Thyroid gland (tissue), 4 donors: ENCODE measurements at regions not wholly inside any gene's neighbourhood (a gene's known extent, or its start where the extent isn't known, plus 50 kb on each side); places are given as distances from the start of the nearest gene placed in this dataset.

ENCODE experiments used
- DNase-seq, 2 donors: peaks; one replicate each; pipeline ENCODE4 v3.0.0-alpha.2; 2019
- H3K27ac ChIP-seq, 3 donors: fragments of 200-600 bp; sonication (generic); 1 replicate in 2 of 3; 2 replicates in 1 of 3; pipeline ENCODE4 v1.5.1; 2016 to 2019; ENCODE audit warnings: mild to moderate bottlenecking in 1 of 3, moderate library complexity in 1 of 3
- H3K27me3 ChIP-seq: fragments of 200-600 bp; sonication (generic); one replicate; pipeline ENCODE4 v1.5.1; 2019
- H3K36me3 ChIP-seq, 2 donors: fragments of 200-600 bp; sonication (generic); one replicate each; pipeline ENCODE4 v1.5.1; 2016 to 2019
- H3K4me1 ChIP-seq, 2 donors: fragments of 200-600 bp; sonication (generic); one replicate each; pipeline ENCODE4 v1.5.1; 2017 to 2019
- H3K4me3 ChIP-seq, 3 donors: fragments of 200-600 bp; sonication (generic); replicated peaks in 1 of 3; 1 replicate in 2 of 3; 2 replicates in 1 of 3; pipeline ENCODE4 v1.5.1; 2016; ENCODE audit warnings: mild to moderate bottlenecking in 1 of 3
- H3K9me3 ChIP-seq: fragments of 200-600 bp; sonication (generic); one replicate; pipeline ENCODE4 v1.5.1; 2017
- POLR2A ChIP-seq, 2 donors: fragments of 450-650 bp; IDR thresholded peaks; one replicate each; pipeline ENCODE4 v1.6.1; 2017; ENCODE audit warnings: antibody characterized with exemption in 2 of 2, mild to moderate bottlenecking in 2 of 2, moderate library complexity in 1 of 2
- WGBS, 2 donors: methylation state at CpG; one replicate each; pipeline ENCODE4 v1.1.5; 2017; 5-methylcytosine and 5-hydroxymethylcytosine counted together
- intact Hi-C: fragments of 100-400 bp; cut with DNase I; formaldehyde crosslinking; loops from one replicate; pipeline ENCODE4 v1.15.1; 2023
- TF ChIP-seq, protein P1 (sequence below), 6 experiments: fragments of 200-600 bp in 3 of 6; fragments of 450-650 bp in 3 of 6; sonication (generic) in 3 of 6; IDR thresholded peaks; one replicate each; pipeline ENCODE4 v1.5.1; 2016 to 2019; ENCODE audit warnings: antibody characterized with exemption in 6 of 6, mild to moderate bottlenecking in 2 of 6, inconsistent platforms in 1 of 6, moderate library complexity in 1 of 6

DNA sequence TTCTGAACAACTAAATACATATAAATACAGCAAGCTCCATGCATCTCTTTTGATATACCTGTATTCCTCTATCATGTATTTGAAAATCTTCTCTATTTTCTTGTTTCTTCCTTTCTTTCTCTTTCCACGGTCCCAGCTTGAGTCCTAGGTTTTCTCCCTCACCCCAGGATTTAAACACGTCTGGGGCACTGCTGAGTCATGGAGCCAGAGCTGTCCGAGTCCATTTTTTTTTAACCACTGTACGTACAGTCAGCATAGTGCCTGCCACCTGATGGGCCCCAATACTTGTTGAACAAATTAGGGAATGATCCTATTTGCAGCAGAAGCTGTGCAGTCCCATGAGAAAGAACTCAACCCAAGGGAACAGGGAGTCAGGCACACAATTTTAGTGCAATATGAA, 158.1 kb downstream of the ATP23 start:
- H3K27ac ChIP-seq: no peak overlapping the region
- WGBS, 2 donors: 79 to 90% methylated on average over 4 of the region's 4 CpGs
- no peaks in the 10 kb centered on the region for H3K9me3 ChIP-seq
- intact Hi-C loops: no loop called here
- no peaks in the 10 kb centered on the region for H3K36me3 ChIP-seq
- no peaks in the 10 kb centered on the region for H3K27me3 ChIP-seq
- H3K4me1 ChIP-seq: peaks cover 4 to 7% of the 10 kb centered on the region in 2 donors
- H3K4me3 ChIP-seq: no peak overlapping the region
- TF ChIP-seq, protein P1, sequence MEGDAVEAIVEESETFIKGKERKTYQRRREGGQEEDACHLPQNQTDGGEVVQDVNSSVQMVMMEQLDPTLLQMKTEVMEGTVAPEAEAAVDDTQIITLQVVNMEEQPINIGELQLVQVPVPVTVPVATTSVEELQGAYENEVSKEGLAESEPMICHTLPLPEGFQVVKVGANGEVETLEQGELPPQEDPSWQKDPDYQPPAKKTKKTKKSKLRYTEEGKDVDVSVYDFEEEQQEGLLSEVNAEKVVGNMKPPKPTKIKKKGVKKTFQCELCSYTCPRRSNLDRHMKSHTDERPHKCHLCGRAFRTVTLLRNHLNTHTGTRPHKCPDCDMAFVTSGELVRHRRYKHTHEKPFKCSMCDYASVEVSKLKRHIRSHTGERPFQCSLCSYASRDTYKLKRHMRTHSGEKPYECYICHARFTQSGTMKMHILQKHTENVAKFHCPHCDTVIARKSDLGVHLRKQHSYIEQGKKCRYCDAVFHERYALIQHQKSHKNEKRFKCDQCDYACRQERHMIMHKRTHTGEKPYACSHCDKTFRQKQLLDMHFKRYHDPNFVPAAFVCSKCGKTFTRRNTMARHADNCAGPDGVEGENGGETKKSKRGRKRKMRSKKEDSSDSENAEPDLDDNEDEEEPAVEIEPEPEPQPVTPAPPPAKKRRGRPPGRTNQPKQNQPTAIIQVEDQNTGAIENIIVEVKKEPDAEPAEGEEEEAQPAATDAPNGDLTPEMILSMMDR (IDR thresholded peaks at IDR 0.05): no peak
- DNase-seq: no peak

DNA sequence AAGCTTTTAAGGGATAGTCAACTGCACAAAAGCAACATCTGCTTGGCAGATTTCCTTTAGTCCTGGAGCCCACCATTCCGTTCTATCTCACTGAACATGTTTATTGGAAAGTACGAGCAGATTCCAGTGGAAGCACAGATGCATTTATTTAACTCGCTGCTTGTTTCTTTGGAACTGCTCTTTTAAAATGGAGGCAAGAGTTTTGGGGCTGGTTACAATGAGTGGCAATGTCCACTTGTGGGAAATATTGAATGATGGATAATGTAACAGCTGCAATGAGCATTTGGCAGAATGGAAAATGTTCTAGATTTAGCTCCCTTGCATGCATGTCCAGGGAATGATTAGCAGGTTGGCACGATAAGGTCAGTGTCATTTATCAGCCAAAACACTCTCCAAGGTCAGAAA, 163.0 kb downstream of the ATP23 start:
- Histone ChIP-seq H3K27me3 (no peaks in the 10 kb centered on the region), H3K27ac (no peak overlapping the region), H3K4me3 (no peak overlapping the region), H3K9me3 (no peaks in the 10 kb centered on the region), H3K4me1 (peaks cover 5 to 18% of the 10 kb centered on the region in 2 donors), H3K36me3 (no peaks in the 10 kb centered on the region)
- no peak for TF ChIP-seq POLR2A (IDR thresholded peaks at IDR 0.05)
- TF ChIP-seq, protein P1 (IDR thresholded peaks at IDR 0.05): no peak
- intact Hi-C loops: no loop called here
- DNase-seq: no peak
- WGBS, 2 donors: 31 to 38% methylated on average over 4 of the region's 4 CpGs

DNA sequence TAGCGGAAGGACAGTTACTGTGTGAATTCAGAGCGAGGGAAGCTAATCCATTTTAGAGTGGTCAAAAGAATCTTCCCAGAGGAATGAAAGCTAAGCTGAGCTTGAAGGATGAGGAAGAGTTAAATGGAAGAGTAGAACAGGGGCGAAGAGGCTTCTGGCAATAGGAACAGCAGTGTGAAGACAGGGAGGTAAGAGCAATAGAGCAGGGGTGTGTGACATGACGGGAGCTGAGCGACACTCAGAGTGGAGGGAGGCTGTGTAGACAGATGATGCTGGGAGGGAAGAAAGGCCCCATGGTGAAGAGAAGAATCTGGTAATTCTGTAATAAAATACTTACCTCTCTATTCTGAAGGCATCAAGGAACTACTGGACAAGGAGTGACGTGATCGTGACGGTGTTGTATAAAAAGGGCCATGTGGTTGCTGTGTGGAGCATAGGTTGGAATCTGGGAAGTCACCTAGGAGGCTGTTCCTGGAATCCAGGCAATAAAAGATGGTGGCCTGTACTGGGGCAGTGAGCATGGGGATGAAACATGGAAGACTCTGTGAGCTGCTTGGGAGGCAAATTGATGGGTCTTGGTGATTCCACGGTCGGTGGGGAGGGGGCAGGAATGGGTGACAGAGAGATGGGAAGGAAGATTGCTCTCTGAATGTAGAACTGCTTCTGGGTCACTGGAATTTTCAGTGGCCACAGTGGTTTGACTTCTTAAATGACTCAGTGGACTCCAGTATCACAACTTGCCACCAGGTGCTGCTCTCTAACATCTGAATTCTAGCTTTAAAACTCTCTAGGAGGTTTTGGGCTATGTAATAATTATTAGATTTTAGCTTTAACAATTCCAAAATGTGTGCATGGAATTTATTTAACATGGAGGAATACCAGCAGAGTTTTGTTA, 164.1 kb downstream of the ATP23 start:
- H3K36me3 ChIP-seq: no peaks in the 10 kb centered on the region
- DNase-seq: peak in 1 of 2 donors; percentile 2
- H3K27me3 ChIP-seq: no peaks in the 10 kb centered on the region
- peaks cover 5 to 18% of the 10 kb centered on the region in 2 donors for H3K4me1 ChIP-seq
- H3K4me3 ChIP-seq: no peak overlapping the region
- no peak for TF ChIP-seq POLR2A (IDR thresholded peaks at IDR 0.05)
- TF ChIP-seq, protein P1 (IDR thresholded peaks at IDR 0.05): peak in 2 of 6 experiments; percentile 12 to 19
- intact Hi-C loops: no loop called here
- no peaks in the 10 kb centered on the region for H3K9me3 ChIP-seq
- WGBS, 2 donors: 95% methylated on average over 10 of the region's 10 CpGs
- H3K27ac ChIP-seq: no peak overlapping the region

DNA sequence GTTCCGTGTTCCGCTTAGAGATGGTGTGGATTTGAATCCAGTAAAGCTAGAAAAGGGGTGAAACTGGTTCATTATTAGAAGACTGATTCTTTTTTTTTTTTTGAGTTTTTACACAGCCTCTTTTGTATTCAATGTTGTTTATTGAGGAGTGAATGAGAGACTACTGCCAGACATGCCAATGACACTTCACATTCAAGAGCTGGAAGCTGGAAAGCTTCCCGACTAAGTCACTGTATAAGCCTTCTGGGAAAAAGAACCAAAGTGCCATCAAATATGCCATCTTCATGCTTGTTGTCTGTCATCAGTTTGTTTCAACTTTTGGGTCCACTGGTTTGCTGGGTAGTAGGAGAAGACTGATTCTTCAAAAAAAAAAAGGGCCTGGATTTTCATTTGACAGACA, 164.8 kb downstream of the ATP23 start:
- DNase-seq: peak; percentile 61 to 63
- 39 to 41% methylated on average over 3 of the region's 3 CpGs for WGBS, 2 donors
- H3K4me1 ChIP-seq: peaks cover 5 to 18% of the 10 kb centered on the region in 2 donors
- no peaks in the 10 kb centered on the region for H3K36me3 ChIP-seq
- H3K27me3 ChIP-seq: no peaks in the 10 kb centered on the region
- H3K4me3 ChIP-seq: no peak overlapping the region
- H3K27ac ChIP-seq: no peak overlapping the region
- intact Hi-C loops: no loop called here
- no peaks in the 10 kb centered on the region for H3K9me3 ChIP-seq
- TF ChIP-seq, protein P1 (IDR thresholded peaks at IDR 0.05): no peak
- no peak for TF ChIP-seq POLR2A (IDR thresholded peaks at IDR 0.05)

DNA sequence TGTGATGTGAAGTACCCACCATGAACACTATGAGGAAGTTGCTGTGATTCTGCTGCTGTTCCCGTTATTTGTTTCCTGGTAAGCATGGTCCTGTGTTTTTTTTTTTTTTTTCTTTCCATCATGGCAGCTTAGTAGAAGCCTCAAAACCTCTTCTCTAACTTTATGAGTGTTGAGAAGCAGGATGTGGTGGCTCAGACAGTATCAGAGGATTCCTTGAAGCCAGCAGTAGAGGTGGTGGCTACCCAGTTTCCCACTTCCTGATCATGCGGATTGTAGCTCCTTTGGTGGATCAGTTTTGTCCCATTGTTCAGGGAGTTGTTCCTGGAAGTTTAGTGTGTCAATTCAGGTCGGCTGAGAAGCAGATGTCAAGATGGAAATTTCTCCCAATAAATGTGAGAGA, 175.8 kb downstream of the ATP23 start:
- Histone ChIP-seq H3K27ac (no peak overlapping the region), H3K9me3 (no peaks in the 10 kb centered on the region), H3K4me1 (peaks cover 0 to 7% of the 10 kb centered on the region in 2 donors), H3K36me3 (no peaks in the 10 kb centered on the region), H3K4me3 (no peak overlapping the region), H3K27me3 (no peaks in the 10 kb centered on the region)
- WGBS, 2 donors: 68 to 77% methylated on average over 3 of the region's 3 CpGs
- no peak for DNase-seq
- intact Hi-C loops: no loop called here
- no peak for TF ChIP-seq POLR2A (IDR thresholded peaks at IDR 0.05)
- TF ChIP-seq, protein P1 (IDR thresholded peaks at IDR 0.05): no peak
